ENCODE measurements at regions not wholly inside any gene's neighbourhood (a gene's known extent, or its start where the extent isn't known, plus 50 kb on each side); places are given as distances from the start of the nearest gene placed in this dataset.

GRCh38 chr5:29247346-29248028 is 1946.0 kb upstream of the CDH6 start:
- TF ChIP-seq, protein P1, sequence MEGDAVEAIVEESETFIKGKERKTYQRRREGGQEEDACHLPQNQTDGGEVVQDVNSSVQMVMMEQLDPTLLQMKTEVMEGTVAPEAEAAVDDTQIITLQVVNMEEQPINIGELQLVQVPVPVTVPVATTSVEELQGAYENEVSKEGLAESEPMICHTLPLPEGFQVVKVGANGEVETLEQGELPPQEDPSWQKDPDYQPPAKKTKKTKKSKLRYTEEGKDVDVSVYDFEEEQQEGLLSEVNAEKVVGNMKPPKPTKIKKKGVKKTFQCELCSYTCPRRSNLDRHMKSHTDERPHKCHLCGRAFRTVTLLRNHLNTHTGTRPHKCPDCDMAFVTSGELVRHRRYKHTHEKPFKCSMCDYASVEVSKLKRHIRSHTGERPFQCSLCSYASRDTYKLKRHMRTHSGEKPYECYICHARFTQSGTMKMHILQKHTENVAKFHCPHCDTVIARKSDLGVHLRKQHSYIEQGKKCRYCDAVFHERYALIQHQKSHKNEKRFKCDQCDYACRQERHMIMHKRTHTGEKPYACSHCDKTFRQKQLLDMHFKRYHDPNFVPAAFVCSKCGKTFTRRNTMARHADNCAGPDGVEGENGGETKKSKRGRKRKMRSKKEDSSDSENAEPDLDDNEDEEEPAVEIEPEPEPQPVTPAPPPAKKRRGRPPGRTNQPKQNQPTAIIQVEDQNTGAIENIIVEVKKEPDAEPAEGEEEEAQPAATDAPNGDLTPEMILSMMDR (IDR thresholded peaks at IDR 0.05; ENCODE audit: low read depth, low read length), result no peak
- TF ChIP-seq MYC (IDR thresholded peaks at IDR 0.05; ENCODE audit: low read depth, low read length), result no peak
- TF ChIP-seq POLR2A (IDR thresholded peaks at IDR 0.05; ENCODE audit: extremely low read depth, insufficient read length), result no peak
